Fibroblast of lung (primary cell): ENCODE measurements at regions not wholly inside any gene's neighbourhood (a gene's known extent, or its start where the extent isn't known, plus 50 kb on each side); places are given as distances from the start of the nearest gene placed in this dataset.

Source experiments
- DNase-seq, 2 donors: peaks; one replicate each; pipeline versions ENCODE4 v3.0.0 to v3.0.0-alpha.2; 2010; ENCODE audit warnings: low read depth in 2 of 2
- H2AFZ ChIP-seq: 2 replicates; pipeline ENCODE4 v1.5.1; 2012; ENCODE audit warnings: low read length, control low read depth, inconsistent platforms
- H3K27ac ChIP-seq: 2 replicates; pipeline ENCODE4 v1.5.1; 2011; ENCODE audit warnings: low read length, control low read depth; ENCODE audit not compliant: insufficient read depth
- H3K27me3 ChIP-seq: 2 replicates; pipeline ENCODE4 v1.5.1; 2011; ENCODE audit warnings: mild to moderate bottlenecking, low read length; ENCODE audit not compliant: control insufficient read depth, insufficient read depth
- H3K36me3 ChIP-seq: 2 replicates; pipeline ENCODE4 v1.5.1; 2011; ENCODE audit warnings: low read length; ENCODE audit not compliant: control insufficient read depth, insufficient read depth
- H3K4me1 ChIP-seq: 2 replicates; pipeline ENCODE4 v1.5.1; 2011; ENCODE audit warnings: low read length; ENCODE audit not compliant: control insufficient read depth, insufficient read depth; ENCODE audit errors: extremely low read depth
- H3K4me2 ChIP-seq: 2 replicates; pipeline ENCODE4 v1.5.1; 2011; ENCODE audit warnings: low read length, control low read depth; ENCODE audit not compliant: insufficient read depth; ENCODE audit errors: extremely low read depth
- H3K4me3 ChIP-seq, 4 experiments: fragments of 200-600 bp in 1 of 4; sonication (generic) in 1 of 4; replicated peaks in 1 of 4; 2 replicates each; pipeline ENCODE4 v1.5.1; 2011 to 2016; ENCODE audit warnings: low read length in 4 of 4, low read depth in 3 of 4, mild to moderate bottlenecking in 3 of 4, control low read depth in 2 of 4, inconsistent platforms in 1 of 4, mixed read lengths in 1 of 4; ENCODE audit not compliant: insufficient read depth in 1 of 4; ENCODE audit errors: control extremely low read depth in 1 of 4
- H3K79me2 ChIP-seq: 2 replicates; pipeline ENCODE4 v1.5.1; 2012; ENCODE audit warnings: mild to moderate bottlenecking, low read length, inconsistent platforms; ENCODE audit not compliant: control insufficient read depth, insufficient read depth
- H3K9ac ChIP-seq: 2 replicates; pipeline ENCODE4 v1.5.1; 2011; ENCODE audit warnings: mild to moderate bottlenecking, low read length, control low read depth; ENCODE audit not compliant: insufficient read depth
- H3K9me3 ChIP-seq: 2 replicates; pipeline ENCODE4 v1.5.1; 2012; ENCODE audit warnings: low read depth, low read length; ENCODE audit not compliant: control insufficient read depth, insufficient read depth
- H4K20me1 ChIP-seq: 2 replicates; pipeline ENCODE4 v1.5.1; 2011; ENCODE audit warnings: low read length; ENCODE audit not compliant: control insufficient read depth, insufficient read depth; ENCODE audit errors: extremely low read depth
- EZH2 ChIP-seq: IDR thresholded peaks from 2 replicates; pipeline ENCODE4 v1.5.1; 2012; ENCODE audit warnings: low read length, control low read depth, mild to moderate bottlenecking; ENCODE audit errors: missing control alignments
- TF ChIP-seq, protein P1 (sequence below), 2 donors: IDR thresholded peaks in 1 of 2; conservative IDR thresholded peaks in 1 of 2; 1 replicate in 1 of 2; 2 replicates in 1 of 2; pipeline ENCODE4 v1.5.1; 2011 to 2012; ENCODE audit warnings: low read length in 2 of 2, control low read depth in 1 of 2, inconsistent platforms in 1 of 2, low read depth in 1 of 2, mild to moderate bottlenecking in 1 of 2

DNA sequence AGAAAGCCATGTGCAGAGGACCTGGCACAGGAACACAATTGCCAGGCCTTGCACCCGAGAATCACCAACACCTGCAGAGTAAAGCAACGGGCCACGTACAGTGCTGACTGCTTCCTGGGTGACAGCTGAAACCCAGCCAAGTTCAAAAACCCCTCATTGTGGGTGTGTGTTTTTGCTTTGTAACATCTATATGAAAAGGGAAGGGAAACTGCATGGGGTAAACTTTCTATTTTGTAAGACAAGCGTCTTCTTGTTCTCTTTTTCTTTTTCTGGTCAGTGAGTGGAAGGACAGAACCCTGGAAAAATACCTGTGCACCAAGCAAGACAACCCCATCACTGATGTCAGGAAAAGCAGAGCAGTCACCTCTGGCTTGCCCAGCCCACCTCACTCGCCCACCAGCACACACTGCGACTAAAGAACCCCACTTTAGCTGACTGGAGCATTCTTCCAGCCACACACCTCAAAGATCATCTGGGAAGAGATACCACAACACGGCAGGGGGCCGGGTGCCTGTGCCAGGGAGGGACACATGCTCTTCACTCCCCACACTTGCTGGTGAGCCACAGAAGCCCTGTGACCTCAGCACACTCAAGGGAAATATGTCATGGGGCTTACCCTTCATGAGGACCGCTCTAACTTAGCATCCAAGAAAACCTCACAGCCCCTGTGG, 172.3 kb downstream of the NDUFA12 start:
- Histone ChIP-seq H3K9me3 (no peaks in the 10 kb centered on the region), H3K27me3 (no peaks in the 10 kb centered on the region), H3K4me3 (no peak overlapping the region), H3K4me1 (no peaks in the 10 kb centered on the region), H3K9ac (no peak overlapping the region), H3K79me2 (no peaks in the 10 kb centered on the region), H2AFZ (no peak overlapping the region), H3K36me3 (no peaks in the 10 kb centered on the region), H4K20me1 (no peaks in the 10 kb centered on the region), H3K27ac (no peak overlapping the region), H3K4me2 (no peak overlapping the region)
- TF ChIP-seq, protein P1, sequence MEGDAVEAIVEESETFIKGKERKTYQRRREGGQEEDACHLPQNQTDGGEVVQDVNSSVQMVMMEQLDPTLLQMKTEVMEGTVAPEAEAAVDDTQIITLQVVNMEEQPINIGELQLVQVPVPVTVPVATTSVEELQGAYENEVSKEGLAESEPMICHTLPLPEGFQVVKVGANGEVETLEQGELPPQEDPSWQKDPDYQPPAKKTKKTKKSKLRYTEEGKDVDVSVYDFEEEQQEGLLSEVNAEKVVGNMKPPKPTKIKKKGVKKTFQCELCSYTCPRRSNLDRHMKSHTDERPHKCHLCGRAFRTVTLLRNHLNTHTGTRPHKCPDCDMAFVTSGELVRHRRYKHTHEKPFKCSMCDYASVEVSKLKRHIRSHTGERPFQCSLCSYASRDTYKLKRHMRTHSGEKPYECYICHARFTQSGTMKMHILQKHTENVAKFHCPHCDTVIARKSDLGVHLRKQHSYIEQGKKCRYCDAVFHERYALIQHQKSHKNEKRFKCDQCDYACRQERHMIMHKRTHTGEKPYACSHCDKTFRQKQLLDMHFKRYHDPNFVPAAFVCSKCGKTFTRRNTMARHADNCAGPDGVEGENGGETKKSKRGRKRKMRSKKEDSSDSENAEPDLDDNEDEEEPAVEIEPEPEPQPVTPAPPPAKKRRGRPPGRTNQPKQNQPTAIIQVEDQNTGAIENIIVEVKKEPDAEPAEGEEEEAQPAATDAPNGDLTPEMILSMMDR (conservative IDR thresholded peaks at IDR 0.05 in 1 of 2, IDR thresholded peaks at IDR 0.05 in 1 of 2; ENCODE audit: low read depth in 1 of 2, low read length in 2 of 2): no peak
- TF ChIP-seq EZH2: no peak
- no peak for DNase-seq

- TF ChIP-seq, protein P1 (conservative IDR thresholded peaks at IDR 0.05 in 1 of 2, IDR thresholded peaks at IDR 0.05 in 1 of 2; ENCODE audit: low read depth in 1 of 2, low read length in 2 of 2): no peak
- TF ChIP-seq EZH2: no peak
- peak in 1 of 2 donors; percentile 41 for DNase-seq
- no peak overlapping the region for H3K27ac ChIP-seq
These were observed 173.9 kb downstream of the NDUFA12 start for GRCh38 chr12:94829552-94829951.

DNA sequence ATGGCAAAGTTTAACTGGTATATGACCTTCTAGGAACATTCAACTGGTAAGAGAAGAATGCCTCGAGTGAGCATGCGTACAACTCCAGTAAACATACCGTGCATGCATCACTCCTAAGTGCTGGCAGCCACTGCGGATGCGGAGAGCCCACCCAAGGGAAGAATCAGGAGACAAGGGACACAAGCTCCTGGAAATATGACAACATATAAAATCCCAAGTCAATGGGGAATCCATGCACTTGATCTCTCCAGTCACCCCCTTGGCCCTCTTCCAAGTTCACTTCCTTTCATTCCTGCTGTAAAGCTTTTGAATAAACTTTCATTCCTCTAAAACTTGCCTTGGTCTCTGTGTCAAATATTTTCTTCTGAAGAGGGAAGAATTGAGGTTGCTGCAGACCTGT, 168.7 kb upstream of the TMCC3 start:
- no peaks in the 10 kb centered on the region for H3K9me3 ChIP-seq
- H3K9ac ChIP-seq: no peak overlapping the region
- H3K4me2 ChIP-seq: no peak overlapping the region
- H3K27ac ChIP-seq: no peak overlapping the region
- no peaks in the 10 kb centered on the region for H3K79me2 ChIP-seq
- no peak for TF ChIP-seq EZH2
- TF ChIP-seq, protein P1 (conservative IDR thresholded peaks at IDR 0.05 in 1 of 2, IDR thresholded peaks at IDR 0.05 in 1 of 2; ENCODE audit: low read depth in 1 of 2, low read length in 2 of 2): no peak
- H3K27me3 ChIP-seq: no peaks in the 10 kb centered on the region
- no peak for DNase-seq
- no peak overlapping the region for H3K4me3 ChIP-seq
- H4K20me1 ChIP-seq: no peaks in the 10 kb centered on the region
- H3K4me1 ChIP-seq: no peaks in the 10 kb centered on the region
- H2AFZ ChIP-seq: no peak overlapping the region
- no peaks in the 10 kb centered on the region for H3K36me3 ChIP-seq

More at GRCh38 chr12:94829552-94829951, 173.9 kb downstream of the NDUFA12 start:
- H3K9ac ChIP-seq: no peak overlapping the region
- no peak overlapping the region for H3K4me2 ChIP-seq
- H3K4me1 ChIP-seq: no peaks in the 10 kb centered on the region
- H4K20me1 ChIP-seq: no peaks in the 10 kb centered on the region
- no peak overlapping the region for H3K4me3 ChIP-seq
- no peak overlapping the region for H2AFZ ChIP-seq
- H3K27me3 ChIP-seq: no peaks in the 10 kb centered on the region
- H3K79me2 ChIP-seq: no peaks in the 10 kb centered on the region
- no peaks in the 10 kb centered on the region for H3K9me3 ChIP-seq
- H3K36me3 ChIP-seq: no peaks in the 10 kb centered on the region
